Epithelial cell of proximal tubule (primary cell): ENCODE measurements at regions not wholly inside any gene's neighbourhood (a gene's known extent, or its start where the extent isn't known, plus 50 kb on each side); places are given as distances from the start of the nearest gene placed in this dataset.

Source experiments
- DNase-seq: peaks from one replicate; pipeline ENCODE4 v3.0.0-alpha.2; 2011; ENCODE audit warnings: low read depth
- H3K4me3 ChIP-seq: 2 replicates; pipeline ENCODE4 v1.5.1; 2011; ENCODE audit warnings: low read depth, mild to moderate bottlenecking, low read length
- TF ChIP-seq, protein P1 (sequence below): conservative IDR thresholded peaks from 2 replicates; pipeline ENCODE4 v1.5.1; 2012; ENCODE audit warnings: low read depth, mild to moderate bottlenecking, low read length

DNA sequence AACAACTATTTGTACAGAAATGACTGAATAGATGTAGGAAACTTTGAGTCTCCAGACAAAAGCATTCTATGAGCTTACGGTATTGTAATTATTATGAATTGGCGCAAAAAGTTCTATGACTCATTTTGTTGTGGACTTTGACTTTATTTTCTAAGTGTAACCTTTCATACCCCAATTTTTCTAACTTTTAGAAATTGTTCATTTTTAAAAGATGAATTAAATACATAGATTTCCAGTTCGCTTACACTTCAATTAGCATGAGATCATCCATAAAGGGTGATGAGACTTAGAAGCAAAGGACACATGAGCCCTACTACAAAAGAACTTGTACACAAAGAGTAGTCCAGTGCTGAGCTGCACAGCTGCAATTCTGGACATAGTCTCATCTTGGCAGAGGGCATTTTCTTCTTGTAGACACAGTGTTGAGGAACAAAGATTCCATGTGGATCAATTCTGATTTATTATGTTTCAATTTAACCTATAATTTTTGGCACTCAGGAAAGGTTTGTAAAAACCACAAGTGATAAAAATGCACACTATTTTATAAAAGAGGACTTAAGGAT is 431.1 kb downstream of the LRRIQ3 start:
- no peak for DNase-seq
- H3K4me3 ChIP-seq, result no peak overlapping the region
- TF ChIP-seq, protein P1, sequence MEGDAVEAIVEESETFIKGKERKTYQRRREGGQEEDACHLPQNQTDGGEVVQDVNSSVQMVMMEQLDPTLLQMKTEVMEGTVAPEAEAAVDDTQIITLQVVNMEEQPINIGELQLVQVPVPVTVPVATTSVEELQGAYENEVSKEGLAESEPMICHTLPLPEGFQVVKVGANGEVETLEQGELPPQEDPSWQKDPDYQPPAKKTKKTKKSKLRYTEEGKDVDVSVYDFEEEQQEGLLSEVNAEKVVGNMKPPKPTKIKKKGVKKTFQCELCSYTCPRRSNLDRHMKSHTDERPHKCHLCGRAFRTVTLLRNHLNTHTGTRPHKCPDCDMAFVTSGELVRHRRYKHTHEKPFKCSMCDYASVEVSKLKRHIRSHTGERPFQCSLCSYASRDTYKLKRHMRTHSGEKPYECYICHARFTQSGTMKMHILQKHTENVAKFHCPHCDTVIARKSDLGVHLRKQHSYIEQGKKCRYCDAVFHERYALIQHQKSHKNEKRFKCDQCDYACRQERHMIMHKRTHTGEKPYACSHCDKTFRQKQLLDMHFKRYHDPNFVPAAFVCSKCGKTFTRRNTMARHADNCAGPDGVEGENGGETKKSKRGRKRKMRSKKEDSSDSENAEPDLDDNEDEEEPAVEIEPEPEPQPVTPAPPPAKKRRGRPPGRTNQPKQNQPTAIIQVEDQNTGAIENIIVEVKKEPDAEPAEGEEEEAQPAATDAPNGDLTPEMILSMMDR, result no peak

DNA sequence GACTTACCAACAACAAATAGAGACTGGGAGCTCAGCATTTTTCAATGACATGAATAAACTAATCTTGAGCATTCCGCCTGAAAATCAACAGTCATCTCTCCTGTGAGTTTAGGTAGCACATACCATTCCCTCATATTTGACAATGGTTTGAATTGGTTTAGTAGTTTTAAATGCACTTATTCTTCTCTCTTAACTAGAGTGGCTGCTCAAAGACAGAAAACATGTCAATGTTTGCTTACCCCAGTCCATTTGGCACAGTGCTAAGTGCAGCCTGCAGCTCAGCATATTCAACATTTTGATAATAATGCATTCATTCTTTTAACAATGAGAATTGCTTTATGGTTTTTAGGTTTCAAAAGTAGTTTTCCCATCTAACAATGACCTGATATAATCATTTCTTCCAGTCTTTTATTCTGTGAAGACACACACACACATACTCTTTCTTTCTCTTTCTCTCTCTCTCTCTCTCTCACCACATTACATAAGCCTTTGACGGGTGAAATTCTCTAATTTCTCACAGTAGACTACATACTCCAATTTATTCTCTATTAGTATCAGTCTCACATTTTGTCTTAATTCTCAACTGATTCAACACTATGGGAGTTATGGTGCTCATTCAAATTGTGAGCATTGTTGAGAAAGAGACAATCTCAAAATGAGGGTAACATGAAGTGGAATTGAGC is 432.3 kb downstream of the LRRIQ3 start:
- no peak for DNase-seq
- TF ChIP-seq, protein P1, result no peak
- H3K4me3 ChIP-seq, result no peak overlapping the region

GRCh38 chr1:73761559-73761958 is 436.4 kb downstream of the LRRIQ3 start:
- no peak for DNase-seq
- TF ChIP-seq, protein P1, result no peak
- no peak overlapping the region for H3K4me3 ChIP-seq

GRCh38 chr1:73759011-73759410 is 439.0 kb downstream of the LRRIQ3 start:
- no peak overlapping the region for H3K4me3 ChIP-seq
- DNase-seq, result no peak
- TF ChIP-seq, protein P1, result no peak

DNA sequence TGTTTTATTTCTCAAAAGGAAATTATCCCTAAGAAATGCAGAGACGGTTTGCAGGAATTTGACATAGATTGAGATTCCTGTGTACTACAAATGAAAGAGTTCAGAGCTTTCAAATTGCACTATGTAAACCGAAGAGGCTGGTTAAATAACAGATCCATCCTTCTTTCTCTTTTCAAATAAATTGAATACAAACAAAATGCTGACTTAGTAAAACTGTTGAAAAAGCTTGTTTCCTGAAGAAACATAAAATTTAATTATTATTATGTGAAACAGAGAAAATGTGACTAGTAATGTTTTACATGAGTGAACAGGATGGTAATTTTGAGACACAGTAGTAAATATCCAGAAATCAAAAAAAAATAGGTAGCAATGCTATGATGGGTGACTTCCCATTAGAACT is 441.2 kb downstream of the LRRIQ3 start:
- H3K4me3 ChIP-seq, result no peak overlapping the region
- TF ChIP-seq, protein P1, result no peak
- DNase-seq, result no peak

DNA sequence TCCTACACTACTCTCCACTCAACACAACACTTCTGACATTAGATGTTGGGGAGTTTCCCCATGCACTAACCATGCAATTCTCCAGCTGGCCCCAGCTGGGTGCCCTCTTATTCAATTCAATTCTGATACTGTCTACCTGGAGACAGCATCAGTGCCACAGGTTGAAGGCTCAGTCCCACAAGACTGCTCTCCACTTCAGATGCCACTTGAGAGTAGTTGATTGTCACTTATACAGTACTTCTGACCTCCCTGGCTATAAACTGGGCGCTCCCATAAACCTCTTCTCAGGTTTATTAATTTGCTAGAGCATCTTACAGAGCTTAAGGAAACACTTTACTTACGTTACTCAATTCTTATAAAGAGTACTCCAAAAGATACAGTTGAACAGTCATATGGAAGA is 442.3 kb downstream of the LRRIQ3 start:
- TF ChIP-seq, protein P1, result no peak
- no peak overlapping the region for H3K4me3 ChIP-seq
- no peak for DNase-seq

GRCh38 chr1:73749996-73750395 is 448.0 kb downstream of the LRRIQ3 start:
- no peak for DNase-seq
- TF ChIP-seq, protein P1, result no peak
- no peak overlapping the region for H3K4me3 ChIP-seq
